GM23248 (cell line): ENCODE measurements at regions not wholly inside any gene's neighbourhood (a gene's known extent, or its start where the extent isn't known, plus 50 kb on each side); places are given as distances from the start of the nearest gene placed in this dataset.

Experiments used
- EZH2 ChIP-seq: fragments of 200-600 bp; sonication (generic); IDR thresholded peaks from 2 replicates; pipeline ENCODE4 v1.6.1; 2018; ENCODE audit warnings: antibody characterized with exemption, mild to moderate bottlenecking; ENCODE audit not compliant: insufficient read depth, poor library complexity, severe bottlenecking
- EZH2phosphoT487 ChIP-seq: fragments of 200-600 bp; sonication (generic); IDR thresholded peaks from 2 replicates; pipeline ENCODE4 v1.6.1; 2018; ENCODE audit warnings: antibody characterized with exemption, moderate library complexity, mild to moderate bottlenecking, low read depth; ENCODE audit not compliant: insufficient read depth

DNA sequence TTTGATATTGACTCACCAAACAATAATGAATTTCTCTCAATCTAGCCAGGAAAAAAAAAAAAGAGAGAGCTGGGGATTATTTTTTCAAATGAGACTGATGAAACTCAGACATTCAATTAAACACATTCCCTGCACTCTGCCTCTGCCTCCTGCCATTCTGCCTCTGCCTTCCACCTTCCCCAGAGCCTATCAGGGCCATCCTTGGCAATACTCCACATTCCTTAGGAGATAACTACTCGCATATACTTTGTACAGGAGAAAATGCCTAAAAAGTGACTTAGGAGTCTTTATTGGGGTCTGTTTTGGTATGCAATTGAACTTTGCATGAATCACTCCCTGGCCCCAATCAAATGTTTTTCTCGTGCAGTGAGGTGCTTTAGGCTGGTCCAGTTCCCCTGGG, 246.6 kb upstream of the PLET1 start:
- TF ChIP-seq EZH2 (no peak), EZH2phosphoT487 (no peak)
